Heart left ventricle (tissue), 16 donors: ENCODE measurements at regions not wholly inside any gene's neighbourhood (a gene's known extent, or its start where the extent isn't known, plus 50 kb on each side); places are given as distances from the start of the nearest gene placed in this dataset.
A peak's percentile ranks its signal among the peaks of the same experiment; 100 is the strongest.

Experiments used
- ATAC-seq, 4 donors: fragments of 200-7000 bp; cut with Tn5 transposase; one replicate each; pipeline ENCODE4 v1.9.1; 2020 to 2022; ENCODE audit warnings: moderate library complexity in 4 of 4, mild to moderate bottlenecking in 3 of 4, moderate number of reproducible peaks in 1 of 4
- DNase-seq, 5 donors: peaks; one replicate each; pipeline ENCODE4 v3.0.0-alpha.2; 2020
- H3K27ac ChIP-seq, 12 donors: fragments of 200-600 bp; sonication (generic) in 4 of 12; one replicate each; pipeline versions ENCODE4 v1.5.0 to v1.8.0; 2016 to 2022; ENCODE audit warnings: mild to moderate bottlenecking in 2 of 12
- H3K27me3 ChIP-seq, 9 donors: fragments of 200-600 bp; sonication (generic) in 2 of 9; one replicate each; pipeline versions ENCODE4 v1.5.1 to v1.8.0; 2016 to 2022; ENCODE audit warnings: mild to moderate bottlenecking in 3 of 9
- H3K36me3 ChIP-seq, 9 donors: fragments of 200-600 bp; sonication (generic) in 2 of 9; one replicate each; pipeline versions ENCODE4 v1.5.0 to v1.8.0; 2018 to 2022; ENCODE audit warnings: mild to moderate bottlenecking in 2 of 9
- H3K4me1 ChIP-seq, 12 donors: fragments of 200-600 bp; sonication (generic) in 4 of 12; one replicate each; pipeline versions ENCODE4 v1.5.0 to v1.8.0; 2016 to 2022; ENCODE audit warnings: mild to moderate bottlenecking in 3 of 12
- H3K4me3 ChIP-seq, 12 donors: fragments of 200-600 bp; sonication (generic) in 4 of 12; one replicate each; pipeline versions ENCODE4 v1.5.0 to v1.8.0; 2017 to 2022; ENCODE audit warnings: mild to moderate bottlenecking in 9 of 12, moderate library complexity in 4 of 12
- H3K9me3 ChIP-seq, 12 donors: fragments of 200-600 bp; sonication (generic) in 4 of 12; one replicate each; pipeline versions ENCODE4 v1.5.0 to v1.8.0; 2016 to 2022; ENCODE audit warnings: mild to moderate bottlenecking in 1 of 12
- CTCF ChIP-seq, 12 donors: fragments of 200-600 bp; sonication (generic) in 4 of 12; IDR thresholded peaks; one replicate each; pipeline versions ENCODE4 v1.5.0 to v1.8.0; 2018 to 2022; ENCODE audit warnings: antibody characterized with exemption in 12 of 12, mild to moderate bottlenecking in 5 of 12
- POLR2A ChIP-seq, 2 donors: fragments of 450-650 bp; IDR thresholded peaks; one replicate each; pipeline ENCODE4 v1.6.1; 2017; ENCODE audit warnings: antibody characterized with exemption in 2 of 2, mild to moderate bottlenecking in 2 of 2, moderate library complexity in 2 of 2
- WGBS, 4 donors: extraction: QIAGEN DNeasy Blood & Tissue Kit in 2 of 4; methylation state at CpG; one replicate each; pipeline versions ENCODE4 v1.1.5 to v1.1.7; 2013 to 2018; 5-methylcytosine and 5-hydroxymethylcytosine counted together
- intact Hi-C, 10 donors: fragments of 100-400 bp; cut with DNase I; formaldehyde crosslinking; loops; one replicate each; pipeline versions ENCODE4 v1.11.1 to v1.14.2; 2022
- donor health status: ischemic (EF 13 %, LVEDD 7.1; RV severe dilation, severe dysfunction).
- donor health status: healthy with polysubstance abuse.
- donor health status: DM: no; HTN: yes; CAD: no.
- donor health status: DM: no; HTN: no; CAD: no.
- donor health status: ischemic (EF 25% LVEDD 6.9; RV normal size, moderate dysfunction).
- donor health status: ischemic (EF 25% LVEDD 5.7; RV mildly dilated, moderate dysfunction).
- donor health status: healthy.
- donor health status: DM: yes; HTN: yes; CAD: no.
- donor health status: ischemic (EF 35%, LVEDD 5.7; RV mildly dilated, moderate dysfunction).
- donor health status: nonischemic (EF 11% LVEDD 7.7; RV severe dilation, severe dysfunction).
- donor health status: DM: yes; HTN: yes; CAD: no.
- donor health status: PGD.
- donor health status: ischemic (EF 29% LVEDD 5.4; RV normal size, mild dysfunction).
- donor health status: nonischemic (EF 23%, LVEDD 6.1; RV moderate dilation, normal function).

GRCh38 chr6:43873806-43874714 lies 104.0 kb downstream of the VEGFA start:
- H3K4me3 ChIP-seq, result no peak overlapping the region
- intact Hi-C loops, result no loop called here
- ATAC-seq, result no peak
- no peaks in the 10 kb centered on the region for H3K27me3 ChIP-seq
- TF ChIP-seq CTCF (IDR thresholded peaks at IDR 0.05) (no peak), POLR2A (IDR thresholded peaks at IDR 0.05) (no peak)
- DNase-seq, result peak in 1 of 5 donors; percentile 18
- no peaks in the 10 kb centered on the region for H3K36me3 ChIP-seq
- no peak overlapping the region for H3K27ac ChIP-seq
- no peaks in the 10 kb centered on the region for H3K9me3 ChIP-seq
- H3K4me1 ChIP-seq, result peaks cover 0 to 12% (median 0%) of the 10 kb centered on the region in 12 donors
- WGBS, 4 donors, result 88 to 97% (median 91%) methylated on average over 3 of the region's 3 CpGs

- Histone ChIP-seq H3K4me3 (no peak overlapping the region), H3K27me3 (no peaks in the 10 kb centered on the region), H3K4me1 (peaks cover 0 to 10% (median 0%) of the 10 kb centered on the region in 12 donors), H3K9me3 (no peaks in the 10 kb centered on the region), H3K27ac (no peak overlapping the region), H3K36me3 (no peaks in the 10 kb centered on the region)
- no peak for ATAC-seq
- intact Hi-C loops, result no loop called here
- WGBS, 4 donors, result 95 to 100% (median 98%) methylated on average over 4 of the region's 4 CpGs
- DNase-seq, result no peak
- TF ChIP-seq POLR2A (IDR thresholded peaks at IDR 0.05), result no peak
Measured at GRCh38 chr6:43871933-43872332, 101.9 kb downstream of the VEGFA start.

- ATAC-seq (no peak), DNase-seq (no peak)
- Histone ChIP-seq H3K27me3 (no peaks in the 10 kb centered on the region), H3K4me1 (peaks cover 0 to 7% (median 0%) of the 10 kb centered on the region in 12 donors), H3K9me3 (no peaks in the 10 kb centered on the region), H3K36me3 (no peaks in the 10 kb centered on the region), H3K27ac (no peak overlapping the region), H3K4me3 (no peak overlapping the region)
- intact Hi-C loops, result no loop called here
- 73 to 85% (median 76%) methylated on average over 1 of the region's 1 CpG for WGBS, 4 donors
- TF ChIP-seq CTCF (IDR thresholded peaks at IDR 0.05) (no peak), POLR2A (IDR thresholded peaks at IDR 0.05) (no peak)
Measured at GRCh38 chr6:43871284-43871683, 101.3 kb downstream of the VEGFA start.

GRCh38 chr6:43870660-43871061 lies 100.7 kb downstream of the VEGFA start:
- Histone ChIP-seq H3K36me3 (no peaks in the 10 kb centered on the region), H3K27ac (no peak overlapping the region), H3K27me3 (no peaks in the 10 kb centered on the region), H3K9me3 (no peaks in the 10 kb centered on the region), H3K4me3 (no peak overlapping the region), H3K4me1 (peaks cover 0 to 5% (median 0%) of the 10 kb centered on the region in 12 donors)
- intact Hi-C loops, result no loop called here
- ATAC-seq, result no peak
- WGBS, 4 donors, result 61 to 74% (median 67%) methylated on average over 3 of the region's 3 CpGs
- TF ChIP-seq CTCF (IDR thresholded peaks at IDR 0.05) (no peak), POLR2A (IDR thresholded peaks at IDR 0.05) (no peak)
- no peak for DNase-seq
